SU-DHL-6 (cell line): ENCODE measurements at regions not wholly inside any gene's neighbourhood (a gene's known extent, or its start where the extent isn't known, plus 50 kb on each side); places are given as distances from the start of the nearest gene placed in this dataset.

Experiments used
- H2AFZ ChIP-seq: fragments of 200-600 bp; sonication (generic); 2 replicates; pipeline ENCODE4 v1.6.1; 2014; ENCODE audit warnings: low read depth, mild to moderate bottlenecking, moderate library complexity, mixed read lengths, antibody characterized with exemption, low read length; ENCODE audit not compliant: severe bottlenecking
- H3F3A ChIP-seq: fragments of 200-600 bp; shearing (Covaris generic); 2 replicates; pipeline ENCODE4 v1.6.0; 2016; ENCODE audit warnings: antibody characterized with exemption, mild to moderate bottlenecking; ENCODE audit not compliant: insufficient read depth
- H3K27ac ChIP-seq: fragments of 200-600 bp; sonication (generic); 2 replicates; pipeline ENCODE4 v1.5.1; 2016; ENCODE audit warnings: low read depth, mild to moderate bottlenecking, low read length, moderate library complexity, mixed read lengths
- H3K27me3 ChIP-seq: fragments of 200-600 bp; sonication (generic), shearing (Covaris generic); 2 replicates; pipeline ENCODE4 v1.6.0; 2014; ENCODE audit warnings: mild to moderate bottlenecking, low read length
- H3K36me3 ChIP-seq: fragments of 200-600 bp; sonication (generic); 2 replicates; pipeline ENCODE4 v1.6.1; 2014; ENCODE audit warnings: mild to moderate bottlenecking, low read length, mixed read lengths
- H3K4me2 ChIP-seq: fragments of 300-600, 200-600 bp; shearing (Covaris generic), sonication (generic); 2 replicates; pipeline ENCODE4 v1.6.0; 2014; ENCODE audit warnings: low read length, low read depth, mild to moderate bottlenecking; ENCODE audit not compliant: poor library complexity, severe bottlenecking
- H3K4me3 ChIP-seq: fragments of 200-600 bp; sonication (generic); 2 replicates; pipeline ENCODE4 v1.5.1; 2014; ENCODE audit warnings: antibody characterized with exemption, low read length, mild to moderate bottlenecking, mixed read lengths; ENCODE audit not compliant: insufficient read depth, poor library complexity, severe bottlenecking
- H3K79me2 ChIP-seq: fragments of 200-600 bp; sonication (generic); 2 replicates; pipeline ENCODE4 v1.6.1; 2014; ENCODE audit warnings: mild to moderate bottlenecking, low read length, moderate library complexity; ENCODE audit not compliant: insufficient read depth
- H3K9ac ChIP-seq: fragments of 200-600 bp; sonication (generic); 2 replicates; pipeline ENCODE4 v1.7.0; 2014; ENCODE audit warnings: mild to moderate bottlenecking, low read length
- H3K9me2 ChIP-seq: fragments of 200-600 bp; sonication (generic); replicated peaks from 2 replicates; pipeline ENCODE4 v1.6.1; 2014; ENCODE audit warnings: low read length; ENCODE audit not compliant: insufficient read depth
- H3K9me3 ChIP-seq: fragments of 200-600 bp; sonication (generic); 2 replicates; pipeline ENCODE4 v1.6.1; 2014; ENCODE audit warnings: low read length, mixed read lengths; ENCODE audit not compliant: insufficient read depth
- H4K20me1 ChIP-seq: fragments of 200-600 bp; sonication (generic); 2 replicates; pipeline ENCODE4 v1.6.1; 2014; ENCODE audit warnings: low read depth, mild to moderate bottlenecking, antibody characterized with exemption, low read length, moderate library complexity, mixed read lengths
- EZH2phosphoT487 ChIP-seq: fragments of 200-600 bp; sonication (generic), shearing (Covaris generic); conservative IDR thresholded peaks from 2 replicates; pipeline ENCODE4 v1.6.1; 2018; ENCODE audit warnings: mild to moderate bottlenecking, antibody characterized with exemption, low read length, moderate library complexity, mixed read lengths
- TF ChIP-seq, protein P1 (sequence below): fragments of 200-600 bp; sonication (generic); IDR thresholded peaks from one replicate; pipeline ENCODE4 v1.5.1; 2017; ENCODE audit warnings: antibody characterized with exemption, mild to moderate bottlenecking, low read length, moderate library complexity; ENCODE audit not compliant: insufficient read depth, poor library complexity, severe bottlenecking

DNA sequence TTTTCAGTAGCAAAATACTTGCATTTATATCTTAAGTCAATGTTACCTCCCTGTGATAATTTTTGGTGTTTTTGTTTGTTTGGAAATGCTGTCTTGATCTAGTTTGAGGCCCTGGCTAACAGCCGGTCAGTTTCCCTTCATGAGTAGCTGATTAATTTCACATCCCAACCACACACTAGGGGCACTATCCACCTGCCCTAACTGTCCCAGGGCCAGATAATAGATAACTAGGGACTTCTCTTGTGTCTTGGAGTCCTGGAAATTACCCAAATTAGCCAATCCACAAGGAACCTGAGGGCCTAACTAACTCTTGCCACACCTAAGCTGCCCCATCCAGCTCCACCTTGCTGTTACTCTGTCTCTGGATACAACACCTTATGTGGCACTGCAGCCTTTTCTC is 399.9 kb downstream of the FOXG1 start:
- Histone ChIP-seq H3K79me2 (no peaks in the 10 kb centered on the region), H3K36me3 (no peaks in the 10 kb centered on the region), H3F3A (no peaks in the 10 kb centered on the region; the same call in 1 of the 2 replicates), H4K20me1 (no peaks in the 10 kb centered on the region), H3K4me2 (no peak overlapping the region), H3K9me2 (no peaks in the 10 kb centered on the region), H3K9ac (no peak overlapping the region), H3K27ac (no peak overlapping the region), H3K4me3 (no peak overlapping the region), H3K27me3 (no peaks in the 10 kb centered on the region), H3K9me3 (peaks cover 5% of the 10 kb centered on the region; the same call in 1 of the 2 replicates), H2AFZ (no peak overlapping the region)
- TF ChIP-seq EZH2phosphoT487: no peak
- TF ChIP-seq, protein P1, sequence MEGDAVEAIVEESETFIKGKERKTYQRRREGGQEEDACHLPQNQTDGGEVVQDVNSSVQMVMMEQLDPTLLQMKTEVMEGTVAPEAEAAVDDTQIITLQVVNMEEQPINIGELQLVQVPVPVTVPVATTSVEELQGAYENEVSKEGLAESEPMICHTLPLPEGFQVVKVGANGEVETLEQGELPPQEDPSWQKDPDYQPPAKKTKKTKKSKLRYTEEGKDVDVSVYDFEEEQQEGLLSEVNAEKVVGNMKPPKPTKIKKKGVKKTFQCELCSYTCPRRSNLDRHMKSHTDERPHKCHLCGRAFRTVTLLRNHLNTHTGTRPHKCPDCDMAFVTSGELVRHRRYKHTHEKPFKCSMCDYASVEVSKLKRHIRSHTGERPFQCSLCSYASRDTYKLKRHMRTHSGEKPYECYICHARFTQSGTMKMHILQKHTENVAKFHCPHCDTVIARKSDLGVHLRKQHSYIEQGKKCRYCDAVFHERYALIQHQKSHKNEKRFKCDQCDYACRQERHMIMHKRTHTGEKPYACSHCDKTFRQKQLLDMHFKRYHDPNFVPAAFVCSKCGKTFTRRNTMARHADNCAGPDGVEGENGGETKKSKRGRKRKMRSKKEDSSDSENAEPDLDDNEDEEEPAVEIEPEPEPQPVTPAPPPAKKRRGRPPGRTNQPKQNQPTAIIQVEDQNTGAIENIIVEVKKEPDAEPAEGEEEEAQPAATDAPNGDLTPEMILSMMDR: no peak

DNA sequence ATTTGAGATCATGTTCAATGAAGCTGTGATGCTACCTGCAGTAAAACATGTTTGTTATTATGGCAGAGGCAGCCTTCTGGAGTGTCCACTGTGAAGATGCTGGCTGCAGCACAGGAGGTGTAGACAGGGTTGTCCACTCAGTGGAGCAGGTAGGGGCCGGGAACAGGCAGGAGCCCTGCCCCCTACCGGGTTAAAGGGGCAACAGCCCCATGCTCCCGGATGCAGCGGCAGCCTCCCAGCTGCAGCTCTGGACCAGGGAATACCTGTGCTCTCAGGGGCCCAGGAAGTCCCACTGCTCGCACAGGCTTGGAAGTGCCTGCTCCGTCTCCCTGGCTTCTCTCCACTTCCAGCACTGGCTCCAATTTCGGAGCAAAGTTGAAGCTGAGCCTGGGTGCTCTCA is 401.6 kb downstream of the FOXG1 start:
- no peak overlapping the region for H3K9ac ChIP-seq
- H3K4me2 ChIP-seq: no peak overlapping the region
- no peaks in the 10 kb centered on the region for H3K79me2 ChIP-seq
- H3K4me3 ChIP-seq: no peak overlapping the region
- H3K36me3 ChIP-seq: no peaks in the 10 kb centered on the region
- H2AFZ ChIP-seq: no peak overlapping the region
- no peak overlapping the region for H3K27ac ChIP-seq
- no peaks in the 10 kb centered on the region for H3K9me2 ChIP-seq
- no peaks in the 10 kb centered on the region for H3K27me3 ChIP-seq
- no peaks in the 10 kb centered on the region; the same call in 1 of the 2 replicates for H3F3A ChIP-seq
- no peak for TF ChIP-seq EZH2phosphoT487
- TF ChIP-seq, protein P1: no peak
- H4K20me1 ChIP-seq: no peaks in the 10 kb centered on the region
- H3K9me3 ChIP-seq: peaks cover 5% of the 10 kb centered on the region; the same call in 1 of the 2 replicates

DNA sequence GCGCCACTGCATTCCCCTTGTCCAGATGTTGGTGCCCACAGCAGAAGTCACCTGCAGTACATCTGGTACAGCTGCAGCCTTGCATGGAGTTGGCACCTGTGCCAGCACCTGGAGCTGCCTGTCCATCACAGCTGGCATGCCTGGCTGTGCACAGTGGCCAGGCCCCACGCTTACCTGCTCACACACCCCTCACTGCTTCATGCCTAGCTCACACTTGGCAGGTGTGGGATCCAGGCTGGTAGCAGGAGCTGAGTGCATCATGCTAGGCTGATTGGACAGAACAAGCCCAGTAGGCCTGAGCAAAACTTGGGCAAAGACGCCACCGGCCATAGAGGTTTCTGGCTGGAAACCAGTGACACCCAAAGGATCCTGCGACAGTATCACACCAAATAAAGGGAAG is 402.8 kb downstream of the FOXG1 start:
- Histone ChIP-seq H3F3A (no peaks in the 10 kb centered on the region; the same call in 1 of the 2 replicates), H2AFZ (no peak overlapping the region), H3K27me3 (no peaks in the 10 kb centered on the region), H3K27ac (no peak overlapping the region), H3K9ac (no peak overlapping the region), H4K20me1 (no peaks in the 10 kb centered on the region), H3K4me2 (no peak overlapping the region), H3K36me3 (no peaks in the 10 kb centered on the region), H3K79me2 (no peaks in the 10 kb centered on the region), H3K9me3 (peaks cover 5% of the 10 kb centered on the region; the same call in 1 of the 2 replicates), H3K4me3 (no peak overlapping the region), H3K9me2 (no peaks in the 10 kb centered on the region)
- no peak for TF ChIP-seq EZH2phosphoT487
- TF ChIP-seq, protein P1: no peak
